RPMI8226 (cell line): ENCODE measurements at regions not wholly inside any gene's neighbourhood (a gene's known extent, or its start where the extent isn't known, plus 50 kb on each side); places are given as distances from the start of the nearest gene placed in this dataset.

Experiments
- DNase-seq: peaks from one replicate; pipeline ENCODE4 v3.0.0-alpha.2; 2015

GRCh38 chr9:29799227-29799626 is 2225.9 kb upstream of the C9orf72 start:
- no peak for DNase-seq

GRCh38 chr9:29800821-29801220 is 2227.5 kb upstream of the C9orf72 start:
- DNase-seq = no peak

GRCh38 chr9:29802454-29802853 is 2229.2 kb upstream of the C9orf72 start:
- no peak for DNase-seq

- DNase-seq = no peak
Observed at GRCh38 chr9:29806937-29807618, 2233.8 kb upstream of the C9orf72 start.

- no peak for DNase-seq
Observed at GRCh38 chr9:29816954-29817703, 2243.8 kb upstream of the C9orf72 start.

- DNase-seq = no peak
Observed at GRCh38 chr9:29822458-29822857, 2249.2 kb upstream of the C9orf72 start.

GRCh38 chr9:29826421-29826820 is 2253.1 kb upstream of the C9orf72 start:
- no peak for DNase-seq

GRCh38 chr9:29830821-29831220 is 2257.5 kb upstream of the C9orf72 start:
- peak; percentile 22 for DNase-seq

- DNase-seq = no peak
Observed at GRCh38 chr9:29838491-29839020, 2265.3 kb upstream of the C9orf72 start.

GRCh38 chr9:29844251-29844650 is 2271.0 kb upstream of the C9orf72 start:
- DNase-seq = no peak

GRCh38 chr9:29850664-29851063 is 2277.4 kb upstream of the C9orf72 start:
- no peak for DNase-seq

GRCh38 chr9:29861803-29862202 is 2288.5 kb upstream of the C9orf72 start:
- no peak for DNase-seq

- DNase-seq = no peak
Observed at GRCh38 chr9:29865764-29866313, 2292.6 kb upstream of the C9orf72 start.

- no peak for DNase-seq
Observed at GRCh38 chr9:29866556-29866955, 2293.3 kb upstream of the C9orf72 start.

- DNase-seq = no peak
Observed at GRCh38 chr9:29873579-29873978, 2300.3 kb upstream of the C9orf72 start.

GRCh38 chr9:29875547-29875946 is 2302.3 kb upstream of the C9orf72 start:
- DNase-seq = no peak

GRCh38 chr9:29882767-29883166 is 2309.5 kb upstream of the C9orf72 start:
- DNase-seq = no peak

- DNase-seq = no peak
Observed at GRCh38 chr9:29906065-29906464, 2332.8 kb upstream of the C9orf72 start.

- no peak for DNase-seq
Observed at GRCh38 chr9:29928072-29928471, 2354.8 kb upstream of the C9orf72 start.

GRCh38 chr9:29939559-29939958 is 2366.3 kb upstream of the C9orf72 start:
- no peak for DNase-seq

- DNase-seq = no peak
Observed at GRCh38 chr9:29945012-29945411, 2371.7 kb upstream of the C9orf72 start.

- DNase-seq = no peak
Observed at GRCh38 chr9:29958469-29958868, 2385.2 kb upstream of the C9orf72 start.

GRCh38 chr9:29965834-29966233 is 2392.6 kb upstream of the C9orf72 start:
- no peak for DNase-seq

GRCh38 chr9:29966247-29966646 is 2393.0 kb upstream of the C9orf72 start:
- no peak for DNase-seq
